ENCODE measurements at regions not wholly inside any gene's neighbourhood (a gene's known extent, or its start where the extent isn't known, plus 50 kb on each side); places are given as distances from the start of the nearest gene placed in this dataset.

DNA sequence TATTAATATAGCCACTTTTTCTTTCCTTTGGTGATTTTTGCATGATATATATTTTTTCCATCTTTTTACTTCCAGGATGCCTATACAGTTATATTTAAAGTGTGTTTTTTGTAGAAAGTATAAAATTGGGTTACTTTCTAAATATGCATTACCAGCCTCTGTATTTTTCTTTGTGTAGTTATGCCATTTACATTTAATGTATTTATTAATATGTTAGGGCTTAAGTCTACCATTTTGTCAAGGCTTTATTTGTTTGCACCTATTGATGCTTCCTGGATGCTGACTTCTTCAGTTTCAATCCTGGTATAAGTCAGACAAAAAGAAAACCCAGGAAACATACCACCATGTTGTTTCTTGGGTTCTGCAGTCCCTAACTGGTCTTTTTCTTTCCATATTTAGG is 911.1 kb upstream of the GOT2 start:
- Histone ChIP-seq H3K27me3 (ENCODE audit: control insufficient read depth in 4 of 4, insufficient read depth in 4 of 4, low read length in 3 of 4) (no peaks in the 10 kb centered on the region), H3K9me3 (ENCODE audit: control insufficient read depth in 4 of 4, low read length in 3 of 4) (no peaks in the 10 kb centered on the region), H3K4me3 (ENCODE audit: low read depth in 1 of 3, low read length in 3 of 3) (peak overlapping the region in 1 of 3 donors; percentile 32), H3K27ac (ENCODE audit: low read depth in 1 of 2, low read length in 2 of 2) (no peak overlapping the region), H3K4me1 (ENCODE audit: control insufficient read depth in 4 of 4, insufficient read depth in 4 of 4, low read length in 3 of 4) (peaks cover 0 to 2% (median 0%) of the 10 kb centered on the region in 4 donors), H3K36me3 (ENCODE audit: control insufficient read depth in 4 of 4, insufficient read depth in 3 of 4, low read depth in 1 of 4, low read length in 3 of 4) (no peaks in the 10 kb centered on the region), H3K9ac (ENCODE audit: low read depth in 1 of 2, low read length in 2 of 2) (no peak overlapping the region)
- DNase-seq (ENCODE audit: low spot score), result no peak
- TF ChIP-seq, protein P1, sequence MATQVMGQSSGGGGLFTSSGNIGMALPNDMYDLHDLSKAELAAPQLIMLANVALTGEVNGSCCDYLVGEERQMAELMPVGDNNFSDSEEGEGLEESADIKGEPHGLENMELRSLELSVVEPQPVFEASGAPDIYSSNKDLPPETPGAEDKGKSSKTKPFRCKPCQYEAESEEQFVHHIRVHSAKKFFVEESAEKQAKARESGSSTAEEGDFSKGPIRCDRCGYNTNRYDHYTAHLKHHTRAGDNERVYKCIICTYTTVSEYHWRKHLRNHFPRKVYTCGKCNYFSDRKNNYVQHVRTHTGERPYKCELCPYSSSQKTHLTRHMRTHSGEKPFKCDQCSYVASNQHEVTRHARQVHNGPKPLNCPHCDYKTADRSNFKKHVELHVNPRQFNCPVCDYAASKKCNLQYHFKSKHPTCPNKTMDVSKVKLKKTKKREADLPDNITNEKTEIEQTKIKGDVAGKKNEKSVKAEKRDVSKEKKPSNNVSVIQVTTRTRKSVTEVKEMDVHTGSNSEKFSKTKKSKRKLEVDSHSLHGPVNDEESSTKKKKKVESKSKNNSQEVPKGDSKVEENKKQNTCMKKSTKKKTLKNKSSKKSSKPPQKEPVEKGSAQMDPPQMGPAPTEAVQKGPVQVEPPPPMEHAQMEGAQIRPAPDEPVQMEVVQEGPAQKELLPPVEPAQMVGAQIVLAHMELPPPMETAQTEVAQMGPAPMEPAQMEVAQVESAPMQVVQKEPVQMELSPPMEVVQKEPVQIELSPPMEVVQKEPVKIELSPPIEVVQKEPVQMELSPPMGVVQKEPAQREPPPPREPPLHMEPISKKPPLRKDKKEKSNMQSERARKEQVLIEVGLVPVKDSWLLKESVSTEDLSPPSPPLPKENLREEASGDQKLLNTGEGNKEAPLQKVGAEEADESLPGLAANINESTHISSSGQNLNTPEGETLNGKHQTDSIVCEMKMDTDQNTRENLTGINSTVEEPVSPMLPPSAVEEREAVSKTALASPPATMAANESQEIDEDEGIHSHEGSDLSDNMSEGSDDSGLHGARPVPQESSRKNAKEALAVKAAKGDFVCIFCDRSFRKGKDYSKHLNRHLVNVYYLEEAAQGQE (IDR thresholded peaks at IDR 0.05), result no peak
- TF ChIP-seq FOXA1 (IDR thresholded peaks at IDR 0.05), result no peak
- no peak for TF ChIP-seq TAF1 (conservative IDR thresholded peaks at IDR 0.05)
- TF ChIP-seq HNF4G (IDR thresholded peaks at IDR 0.05), result no peak
- no peak for TF ChIP-seq FOXA2 (IDR thresholded peaks at IDR 0.05)
- TF ChIP-seq RAD21 (IDR thresholded peaks at IDR 0.05), result no peak
- no peak for TF ChIP-seq RXRA (IDR thresholded peaks at IDR 0.05)
- TF ChIP-seq GABPA (IDR thresholded peaks at IDR 0.05 in 1 of 2, conservative IDR thresholded peaks at IDR 0.05 in 1 of 2), result no peak

DNA sequence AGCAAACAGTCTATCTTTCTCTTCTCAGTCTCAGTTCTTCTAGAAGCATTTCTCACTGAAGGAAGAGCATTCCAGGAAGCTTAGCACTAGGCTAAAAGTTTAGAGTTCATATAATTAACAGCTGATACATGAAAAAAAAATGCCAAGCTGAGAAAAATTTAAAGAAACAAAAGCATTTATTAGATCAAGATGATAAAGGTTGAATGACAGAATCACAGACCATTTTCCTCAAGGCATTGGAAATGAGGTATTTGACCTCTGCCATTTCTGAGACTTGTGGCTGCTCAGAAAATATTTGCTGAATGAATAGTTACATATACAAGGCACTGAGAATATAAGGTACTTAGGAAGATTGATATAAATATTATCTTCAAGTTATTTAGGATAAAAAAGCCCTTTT is 901.6 kb upstream of the GOT2 start:
- no peak for DNase-seq (ENCODE audit: low spot score)
- no peaks in the 10 kb centered on the region for H3K27me3 ChIP-seq (ENCODE audit: control insufficient read depth in 4 of 4, insufficient read depth in 4 of 4, low read length in 3 of 4)
- H3K9ac ChIP-seq (ENCODE audit: low read depth in 1 of 2, low read length in 2 of 2), result no peak overlapping the region
- no peaks in the 10 kb centered on the region for H3K36me3 ChIP-seq (ENCODE audit: control insufficient read depth in 4 of 4, insufficient read depth in 3 of 4, low read depth in 1 of 4, low read length in 3 of 4)
- peaks cover 0 to 10% (median 6%) of the 10 kb centered on the region in 4 donors for H3K9me3 ChIP-seq (ENCODE audit: control insufficient read depth in 4 of 4, low read length in 3 of 4)
- H3K4me3 ChIP-seq (ENCODE audit: low read depth in 1 of 3, low read length in 3 of 3), result no peak overlapping the region
- no peaks in the 10 kb centered on the region for H3K4me1 ChIP-seq (ENCODE audit: control insufficient read depth in 4 of 4, insufficient read depth in 4 of 4, low read length in 3 of 4)
- no peak overlapping the region for H3K27ac ChIP-seq (ENCODE audit: low read depth in 1 of 2, low read length in 2 of 2)
- TF ChIP-seq, protein P2, sequence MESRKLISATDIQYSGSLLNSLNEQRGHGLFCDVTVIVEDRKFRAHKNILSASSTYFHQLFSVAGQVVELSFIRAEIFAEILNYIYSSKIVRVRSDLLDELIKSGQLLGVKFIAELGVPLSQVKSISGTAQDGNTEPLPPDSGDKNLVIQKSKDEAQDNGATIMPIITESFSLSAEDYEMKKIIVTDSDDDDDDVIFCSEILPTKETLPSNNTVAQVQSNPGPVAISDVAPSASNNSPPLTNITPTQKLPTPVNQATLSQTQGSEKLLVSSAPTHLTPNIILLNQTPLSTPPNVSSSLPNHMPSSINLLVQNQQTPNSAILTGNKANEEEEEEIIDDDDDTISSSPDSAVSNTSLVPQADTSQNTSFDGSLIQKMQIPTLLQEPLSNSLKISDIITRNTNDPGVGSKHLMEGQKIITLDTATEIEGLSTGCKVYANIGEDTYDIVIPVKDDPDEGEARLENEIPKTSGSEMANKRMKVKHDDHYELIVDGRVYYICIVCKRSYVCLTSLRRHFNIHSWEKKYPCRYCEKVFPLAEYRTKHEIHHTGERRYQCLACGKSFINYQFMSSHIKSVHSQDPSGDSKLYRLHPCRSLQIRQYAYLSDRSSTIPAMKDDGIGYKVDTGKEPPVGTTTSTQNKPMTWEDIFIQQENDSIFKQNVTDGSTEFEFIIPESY (IDR thresholded peaks at IDR 0.05), result no peak
- TF ChIP-seq RXRA (IDR thresholded peaks at IDR 0.05), result no peak
- no peak for TF ChIP-seq SP1 (IDR thresholded peaks at IDR 0.05)
- TF ChIP-seq FOXA1 (IDR thresholded peaks at IDR 0.05), result no peak
- TF ChIP-seq EGR1 (IDR thresholded peaks at IDR 0.05; ENCODE audit: low read depth in 2 of 2), result no peak

DNA sequence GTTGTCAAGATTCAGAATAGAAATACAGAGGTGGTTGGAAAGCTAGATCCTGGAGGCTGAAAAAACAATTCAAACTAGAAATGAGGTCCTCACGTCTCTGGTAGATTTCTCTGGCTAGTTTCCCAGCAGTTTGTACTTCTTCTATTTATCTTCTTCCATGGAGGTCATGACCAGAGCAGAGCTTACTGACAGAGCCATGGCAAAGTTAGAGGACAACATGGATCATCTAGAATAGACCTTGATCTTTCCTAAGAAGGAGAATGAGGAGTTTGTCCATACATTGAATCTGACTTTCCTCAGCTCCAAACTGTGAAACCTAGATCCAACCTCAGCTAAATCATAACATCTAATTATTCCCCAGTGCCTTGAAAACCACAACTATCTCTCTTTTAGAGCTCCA is 900.8 kb upstream of the GOT2 start:
- Histone ChIP-seq H3K4me1 (ENCODE audit: control insufficient read depth in 4 of 4, insufficient read depth in 4 of 4, low read length in 3 of 4) (no peaks in the 10 kb centered on the region), H3K27ac (ENCODE audit: low read depth in 1 of 2, low read length in 2 of 2) (no peak overlapping the region), H3K9ac (ENCODE audit: low read depth in 1 of 2, low read length in 2 of 2) (no peak overlapping the region), H3K36me3 (ENCODE audit: control insufficient read depth in 4 of 4, insufficient read depth in 3 of 4, low read depth in 1 of 4, low read length in 3 of 4) (no peaks in the 10 kb centered on the region), H3K4me3 (ENCODE audit: low read depth in 1 of 3, low read length in 3 of 3) (no peak overlapping the region), H3K9me3 (ENCODE audit: control insufficient read depth in 4 of 4, low read length in 3 of 4) (peaks cover 0 to 10% (median 6%) of the 10 kb centered on the region in 4 donors), H3K27me3 (ENCODE audit: control insufficient read depth in 4 of 4, insufficient read depth in 4 of 4, low read length in 3 of 4) (no peaks in the 10 kb centered on the region)
- 22% methylated on average over 1 of the region's 1 CpG for WGBS
- TF ChIP-seq HNF4A (conservative IDR thresholded peaks at IDR 0.05), result no peak
- TF ChIP-seq RXRA (IDR thresholded peaks at IDR 0.05), result no peak
- DNase-seq (ENCODE audit: low spot score), result no peak

All from liver (tissue), 7 donors.